Middle frontal gyrus (tissue), 1 donor: ENCODE measurements at regions not wholly inside any gene's neighbourhood (a gene's known extent, or its start where the extent isn't known, plus 50 kb on each side); places are given as distances from the start of the nearest gene placed in this dataset.

Experiments
- DNase-seq: peaks from one replicate; pipeline ENCODE4 v3.0.0-alpha.2; 2015; ENCODE audit warnings: low spot score; ENCODE audit errors: extremely low spot score

- DNase-seq, result no peak
Observed at GRCh38 chr5:123835421-123835820, 323.4 kb downstream of the CSNK1G3 start.

- DNase-seq, result no peak
Observed at GRCh38 chr5:123830575-123830974, 318.6 kb downstream of the CSNK1G3 start.

GRCh38 chr5:123827811-123828210, 315.8 kb downstream of the CSNK1G3 start:
- DNase-seq, result no peak

- no peak for DNase-seq
Observed at GRCh38 chr5:123819833-123820232, 307.9 kb downstream of the CSNK1G3 start.

- DNase-seq, result no peak
Observed at GRCh38 chr5:123819386-123819785, 307.4 kb downstream of the CSNK1G3 start.

- DNase-seq, result no peak
Observed at GRCh38 chr5:123817267-123817666, 305.3 kb downstream of the CSNK1G3 start.

- DNase-seq, result no peak
Observed at GRCh38 chr5:123814801-123815470, 303.0 kb downstream of the CSNK1G3 start.

GRCh38 chr5:123813937-123814624, 302.1 kb downstream of the CSNK1G3 start:
- DNase-seq, result no peak

GRCh38 chr5:123813264-123813663, 301.3 kb downstream of the CSNK1G3 start:
- DNase-seq, result no peak

- no peak for DNase-seq
Observed at GRCh38 chr5:123811831-123812230, 299.9 kb downstream of the CSNK1G3 start.

- no peak for DNase-seq
Observed at GRCh38 chr5:123810746-123811340, 298.9 kb downstream of the CSNK1G3 start.

GRCh38 chr5:123810253-123810652, 298.3 kb downstream of the CSNK1G3 start:
- no peak for DNase-seq

GRCh38 chr5:123809594-123810221, 297.7 kb downstream of the CSNK1G3 start:
- DNase-seq, result no peak

GRCh38 chr5:123808461-123809380, 296.7 kb downstream of the CSNK1G3 start:
- DNase-seq, result no peak

- no peak for DNase-seq
Observed at GRCh38 chr5:123807177-123807945, 295.4 kb downstream of the CSNK1G3 start.

GRCh38 chr5:123806644-123807043, 294.7 kb downstream of the CSNK1G3 start:
- no peak for DNase-seq

GRCh38 chr5:123805300-123805699, 293.3 kb downstream of the CSNK1G3 start:
- DNase-seq, result no peak

- no peak for DNase-seq
Observed at GRCh38 chr5:123803359-123803758, 291.4 kb downstream of the CSNK1G3 start.

GRCh38 chr5:123802298-123802951, 290.4 kb downstream of the CSNK1G3 start:
- no peak for DNase-seq

GRCh38 chr5:123800640-123801039, 288.7 kb downstream of the CSNK1G3 start:
- DNase-seq, result no peak
